ENCODE measurements at regions not wholly inside any gene's neighbourhood (a gene's known extent, or its start where the extent isn't known, plus 50 kb on each side); places are given as distances from the start of the nearest gene placed in this dataset.

- in situ Hi-C loops (cut with HindIII; ENCODE audit: low sequenced_read_pairs) = loop anchor here (10.0 kb wide), 1 partner anchor 103 kb away; no protein-coding TSS in a partner anchor
Measured at GRCh38 chr2:129801575-129801974, 177.9 kb upstream of the RAB6C start.

DNA sequence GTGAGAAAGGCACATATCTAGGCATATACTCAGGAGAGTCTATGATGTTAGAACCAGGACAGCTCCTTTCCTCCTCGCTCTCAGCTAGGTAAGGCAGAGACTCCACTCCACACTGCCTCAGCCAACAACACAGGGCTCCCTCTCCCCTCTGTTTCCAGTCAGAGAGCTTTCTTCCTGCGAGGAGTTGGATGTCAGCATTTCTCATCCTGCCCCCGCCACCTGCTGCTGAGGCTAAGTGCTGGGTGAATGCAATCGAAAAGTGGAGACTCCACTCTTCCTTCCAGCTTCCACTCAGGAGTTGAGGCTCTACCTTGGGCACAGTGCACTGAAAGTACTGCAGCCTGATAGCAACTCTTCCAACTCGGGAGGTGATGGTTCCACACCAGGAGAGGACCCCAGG lies 177.2 kb upstream of the RAB6C start:
- in situ Hi-C loops (cut with HindIII; ENCODE audit: low sequenced_read_pairs) = loop anchor here (10.0 kb wide), 1 partner anchor 103 kb away; no protein-coding TSS in a partner anchor

- in situ Hi-C loops (cut with HindIII; ENCODE audit: low sequenced_read_pairs) = loop anchor here (10.0 kb wide), 1 partner anchor 102 kb away; no protein-coding TSS in a partner anchor
Measured at GRCh38 chr2:129803032-129803431, 176.4 kb upstream of the RAB6C start.

DNA sequence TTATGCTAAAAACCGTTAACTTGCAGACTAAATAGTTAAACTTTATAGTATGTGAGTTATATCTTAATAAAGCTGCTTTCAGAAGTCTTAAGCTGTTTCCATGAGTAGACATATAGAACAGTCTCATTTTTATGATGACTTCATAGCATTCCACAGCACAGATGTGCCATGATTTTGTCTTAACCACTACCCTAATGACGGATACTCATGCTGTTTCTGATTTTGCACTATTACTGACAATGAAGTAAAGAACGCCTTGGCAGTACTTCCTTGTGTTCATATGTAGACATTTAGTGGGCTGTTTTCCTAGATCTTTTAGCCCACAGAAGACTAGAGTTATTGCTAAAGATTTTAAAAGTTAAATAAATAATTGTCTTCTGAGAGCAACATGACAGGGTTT lies 175.6 kb upstream of the RAB6C start:
- in situ Hi-C loops (cut with HindIII; ENCODE audit: low sequenced_read_pairs) = loop anchor here (10.0 kb wide), 1 partner anchor 101 kb away; no protein-coding TSS in a partner anchor

- in situ Hi-C loops (cut with HindIII; ENCODE audit: low sequenced_read_pairs) = loop anchor here (10.0 kb wide), 1 partner anchor 99 kb away; no protein-coding TSS in a partner anchor
Measured at GRCh38 chr2:129805899-129806298, 173.6 kb upstream of the RAB6C start.

GRCh38 chr2:129806317-129806716 lies 173.1 kb upstream of the RAB6C start:
- in situ Hi-C loops (cut with HindIII; ENCODE audit: low sequenced_read_pairs) = loop anchor here (10.0 kb wide), 1 partner anchor 98 kb away; no protein-coding TSS in a partner anchor

DNA sequence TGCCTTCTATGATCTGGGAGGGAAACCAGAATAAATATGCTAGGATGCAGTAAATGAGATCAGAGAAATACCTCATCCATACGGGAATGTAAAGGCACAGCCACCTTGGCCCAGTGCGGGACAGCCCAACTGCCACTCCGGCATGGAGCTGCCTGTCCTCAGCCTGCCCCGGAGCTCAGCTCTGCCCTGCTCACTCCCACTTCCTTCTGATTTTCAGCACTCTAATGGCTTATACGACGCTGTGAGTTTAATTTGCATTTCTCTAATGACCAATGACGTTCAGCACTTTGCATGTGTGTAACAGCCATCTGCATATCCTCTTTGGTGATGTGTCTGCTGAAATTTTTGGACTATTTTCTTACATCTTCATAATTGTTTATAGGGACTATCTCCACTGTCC lies 172.5 kb upstream of the RAB6C start:
- in situ Hi-C loops (cut with HindIII; ENCODE audit: low sequenced_read_pairs) = loop anchor here (10.0 kb wide), 1 partner anchor 98 kb away; no protein-coding TSS in a partner anchor

DNA sequence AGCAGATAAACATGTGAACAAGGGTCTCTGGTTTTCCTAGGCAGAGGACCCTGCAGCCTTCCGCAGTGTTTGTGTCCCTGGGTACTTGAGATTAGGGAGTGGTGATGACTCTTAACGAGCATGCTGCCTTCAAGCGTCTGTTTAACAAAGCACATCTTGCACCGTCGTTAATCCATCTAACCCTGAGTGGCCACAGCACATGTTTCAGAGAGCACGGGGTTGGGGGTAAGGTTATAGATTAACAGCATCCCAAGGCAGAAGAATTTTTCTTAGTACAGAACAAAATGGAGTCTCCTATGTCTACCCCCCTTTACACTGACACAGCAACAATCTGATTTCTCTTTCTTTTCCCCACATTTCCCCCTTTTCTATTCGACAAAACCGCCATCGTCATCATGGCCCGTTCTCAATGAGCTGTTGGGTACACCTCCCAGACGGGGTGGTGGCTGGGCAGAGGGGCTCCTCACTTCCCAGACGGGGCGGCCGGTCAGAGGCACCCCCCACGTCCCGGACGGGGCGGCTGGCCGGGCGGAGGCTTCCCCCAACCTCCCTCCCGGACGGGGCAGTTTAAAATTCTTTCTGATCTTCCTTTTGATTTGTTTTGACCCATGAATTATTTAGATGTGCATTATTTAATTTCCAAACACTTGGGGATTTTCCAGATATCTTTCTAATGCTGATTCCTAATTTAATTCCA lies 171.7 kb upstream of the RAB6C start:
- in situ Hi-C loops (cut with HindIII; ENCODE audit: low sequenced_read_pairs) = loop anchor here (10.0 kb wide), 1 partner anchor 97 kb away; no protein-coding TSS in a partner anchor

- in situ Hi-C loops (cut with HindIII; ENCODE audit: low sequenced_read_pairs) = no loop called here
Measured at GRCh38 chr2:129810521-129810920, 168.9 kb upstream of the RAB6C start.

DNA sequence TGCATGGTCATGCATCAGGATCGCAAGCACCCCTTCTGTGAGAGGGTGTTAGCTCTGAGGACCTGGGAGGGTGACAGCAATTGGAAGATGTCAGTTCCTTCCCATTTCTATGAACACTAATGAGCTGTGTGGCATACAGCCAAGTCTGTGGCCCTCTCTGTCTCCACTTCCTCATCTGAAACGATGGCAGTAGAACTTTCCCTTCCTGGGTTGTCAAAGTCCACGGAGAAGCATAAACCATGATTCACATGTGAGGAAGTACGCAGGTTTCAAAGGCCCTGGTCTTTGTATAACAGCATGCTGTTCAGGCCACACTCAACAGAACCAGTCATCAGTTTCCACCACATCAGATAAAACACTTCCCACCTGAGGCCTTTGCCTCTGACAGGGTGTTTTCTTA lies 167.4 kb upstream of the RAB6C start:
- in situ Hi-C loops (cut with HindIII; ENCODE audit: low sequenced_read_pairs) = no loop called here

DNA sequence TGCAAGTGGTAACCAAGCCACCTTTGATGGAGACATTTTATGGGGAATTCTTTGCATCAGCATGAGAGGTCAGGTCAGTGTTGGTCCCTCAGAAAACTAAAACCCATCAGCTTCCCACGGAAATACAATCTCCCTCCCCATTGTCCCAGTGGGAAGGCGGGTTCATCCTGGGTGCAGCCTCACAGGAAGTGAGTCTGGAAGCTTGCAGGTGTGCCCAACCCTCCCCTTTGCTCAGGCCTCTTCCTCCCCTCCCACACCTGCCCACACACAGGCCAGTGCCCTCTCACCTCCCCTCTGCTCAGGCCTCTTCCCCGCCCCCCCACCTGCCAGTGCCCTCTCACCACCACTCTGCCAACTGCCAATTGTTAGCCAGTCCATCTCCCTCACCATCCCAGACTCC lies 166.8 kb upstream of the RAB6C start:
- in situ Hi-C loops (cut with HindIII; ENCODE audit: low sequenced_read_pairs) = no loop called here

DNA sequence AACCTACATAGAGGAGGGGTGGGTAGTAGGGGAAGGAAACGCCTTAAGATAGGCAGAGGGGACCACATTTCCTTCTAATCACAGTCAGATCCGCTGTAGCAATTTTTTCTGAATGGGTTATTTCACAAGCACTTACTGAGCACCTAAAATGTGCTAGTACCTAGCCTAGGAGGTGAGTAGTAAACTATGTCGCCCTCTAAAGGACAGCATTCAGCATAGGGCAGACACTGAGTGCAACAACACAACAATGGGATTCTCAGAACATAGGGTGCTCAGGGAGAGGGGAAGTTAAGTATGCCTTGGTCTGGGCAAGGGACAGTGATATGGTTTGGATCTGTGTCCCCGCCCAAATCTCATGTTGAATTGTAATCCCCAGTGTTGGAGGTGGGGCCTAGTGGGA lies 166.1 kb upstream of the RAB6C start:
- in situ Hi-C loops (cut with HindIII; ENCODE audit: low sequenced_read_pairs) = no loop called here

- in situ Hi-C loops (cut with HindIII; ENCODE audit: low sequenced_read_pairs) = no loop called here
Measured at GRCh38 chr2:129816813-129817574, 162.5 kb upstream of the RAB6C start.

- in situ Hi-C loops (cut with HindIII; ENCODE audit: low sequenced_read_pairs) = no loop called here
Measured at GRCh38 chr2:129819855-129820254, 159.6 kb upstream of the RAB6C start.

- in situ Hi-C loops (cut with HindIII; ENCODE audit: low sequenced_read_pairs) = no loop called here
Measured at GRCh38 chr2:129820908-129821307, 158.6 kb upstream of the RAB6C start.

DNA sequence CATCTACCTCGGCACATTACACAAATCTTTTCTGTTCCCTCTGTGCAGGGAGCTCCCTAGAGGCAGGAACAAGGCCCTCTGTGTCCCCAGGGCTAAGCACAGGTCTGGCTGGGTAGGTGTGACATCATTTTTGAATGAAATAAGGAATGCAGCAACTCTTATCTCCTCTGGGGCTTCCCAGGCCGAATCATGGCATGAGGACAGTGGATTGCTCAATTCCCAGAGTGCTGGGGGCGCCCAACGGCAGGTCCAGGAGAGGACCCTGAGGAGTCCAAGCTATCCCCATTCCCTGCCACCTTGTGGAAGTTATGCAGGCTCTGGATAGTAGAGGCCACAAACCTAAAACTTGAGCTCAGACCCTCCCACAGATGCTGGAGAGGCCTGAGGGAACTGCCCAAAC lies 158.0 kb upstream of the RAB6C start:
- in situ Hi-C loops (cut with HindIII; ENCODE audit: low sequenced_read_pairs) = no loop called here

DNA sequence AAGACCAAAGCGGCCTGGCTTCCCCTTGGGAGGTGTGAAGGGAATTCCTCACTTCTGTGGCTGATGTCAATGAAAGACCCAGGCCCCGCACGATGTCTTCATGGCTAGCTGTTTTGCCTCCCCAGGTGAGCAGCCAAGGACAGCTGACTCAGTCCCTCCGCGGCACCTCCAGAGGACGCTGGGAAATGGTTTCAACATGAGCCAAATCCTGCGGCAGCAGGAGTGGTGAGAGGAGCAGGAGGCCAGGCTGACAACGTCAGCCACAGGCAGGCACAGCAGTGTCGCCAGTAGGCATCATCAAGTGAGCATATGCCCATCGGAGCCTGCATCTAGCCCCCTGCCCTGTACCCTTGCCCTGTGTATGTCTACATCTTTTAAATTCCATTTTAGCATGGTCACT lies 156.4 kb upstream of the RAB6C start:
- in situ Hi-C loops (cut with HindIII; ENCODE audit: low sequenced_read_pairs) = no loop called here

- in situ Hi-C loops (cut with HindIII; ENCODE audit: low sequenced_read_pairs) = no loop called here
Measured at GRCh38 chr2:129827311-129828090, 152.0 kb upstream of the RAB6C start.

DNA sequence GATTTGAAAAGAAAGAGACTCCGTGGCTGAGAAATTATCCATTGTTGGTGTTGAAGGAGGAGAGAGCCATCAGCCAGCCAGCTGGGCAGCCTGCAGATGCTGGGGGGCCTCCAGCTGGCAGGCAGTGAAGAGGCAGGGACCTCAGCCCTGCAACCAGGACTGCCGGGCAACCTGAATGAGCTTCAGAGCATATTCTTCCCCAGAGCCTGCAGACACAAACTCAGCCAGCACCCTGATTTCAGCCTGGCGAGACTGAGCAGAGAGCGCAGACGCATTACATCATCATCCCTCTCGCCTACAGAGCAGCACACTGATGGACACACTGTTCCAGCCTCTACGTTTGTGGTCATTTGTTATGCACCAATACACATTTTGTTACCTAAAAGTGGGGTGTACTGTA lies 150.7 kb upstream of the RAB6C start:
- in situ Hi-C loops (cut with HindIII; ENCODE audit: low sequenced_read_pairs) = no loop called here

DNA sequence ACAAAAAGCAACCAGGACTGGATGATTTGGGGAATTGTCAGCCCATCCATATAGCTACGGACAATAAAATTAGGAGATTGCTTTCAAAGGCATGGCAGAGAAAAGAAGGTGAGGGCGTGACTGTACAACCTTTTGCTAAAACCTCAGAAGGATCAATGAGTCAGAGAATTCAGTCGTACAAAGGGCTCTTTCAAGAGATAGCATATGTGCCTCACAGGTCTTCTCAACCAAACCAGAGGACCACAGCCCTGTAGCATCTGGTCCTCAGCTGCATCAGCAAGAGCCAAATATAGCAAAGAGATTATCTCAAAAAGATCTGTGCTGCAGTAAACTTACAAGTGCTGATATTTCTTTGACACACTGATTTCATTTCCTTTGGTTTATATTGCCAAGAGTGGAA lies 149.9 kb upstream of the RAB6C start:
- in situ Hi-C loops (cut with HindIII; ENCODE audit: low sequenced_read_pairs) = no loop called here

DNA sequence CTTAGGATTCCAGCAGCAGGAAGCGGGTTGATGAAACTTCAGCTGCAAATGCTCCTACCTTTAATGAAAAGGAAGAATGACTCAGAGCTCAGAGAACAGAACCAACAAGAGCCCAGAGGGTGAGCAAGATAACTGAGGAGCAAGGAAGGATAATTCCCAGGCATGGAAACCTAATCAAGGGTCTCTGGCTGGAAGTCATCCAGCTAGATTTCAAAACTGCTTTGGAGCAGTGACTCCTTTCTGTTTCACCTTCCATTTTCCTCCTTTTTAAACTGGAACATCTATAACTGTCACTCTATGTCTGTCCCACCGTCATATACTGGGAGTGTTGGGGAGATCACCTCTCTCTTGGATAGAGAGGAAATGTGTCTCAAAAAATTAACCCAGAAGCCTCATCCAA lies 148.4 kb upstream of the RAB6C start:
- in situ Hi-C loops (cut with HindIII; ENCODE audit: low sequenced_read_pairs) = no loop called here
